Calu3 (cell line): ENCODE measurements at regions not wholly inside any gene's neighbourhood (a gene's known extent, or its start where the extent isn't known, plus 50 kb on each side); places are given as distances from the start of the nearest gene placed in this dataset.

ENCODE experiments used
- BruUV-seq: library from RNA; stranded (reverse); fragments of 400-500 nt; replicated peaks from 2 replicates; lab custom pipeline; 2021; lab: Mats Ljungman, UMichigan
- CTCF ChIA-PET: fragments of 300-600 bp; sonication (Branson Sonifier 250); formaldehyde crosslinking; loops from one replicate; lab custom pipeline; 2022; ENCODE audit warnings: antibody characterized with exemption; lab: Charles Lee
- DNase-seq: peaks from one replicate; pipeline ENCODE4 v3.0.0; 2022
- H3K27ac Mint-ChIP-seq: one replicate; pipeline ENCODE4 v1.8.0; 2022; ENCODE audit warnings: mixed read lengths; ENCODE audit not compliant: unreplicated experiment
- H3K27me3 Mint-ChIP-seq: one replicate; pipeline ENCODE4 v1.8.0; 2022; ENCODE audit warnings: mixed read lengths; ENCODE audit not compliant: unreplicated experiment
- H3K36me3 Mint-ChIP-seq: one replicate; pipeline ENCODE4 v1.8.0; 2022; ENCODE audit warnings: mild to moderate bottlenecking, moderate library complexity, mixed read lengths; ENCODE audit not compliant: insufficient read depth, unreplicated experiment
- H3K4me1 Mint-ChIP-seq: one replicate; pipeline ENCODE4 v1.8.0; 2022; ENCODE audit warnings: mild to moderate bottlenecking, low read depth, mixed read lengths; ENCODE audit not compliant: unreplicated experiment
- H3K4me3 Mint-ChIP-seq: one replicate; pipeline ENCODE4 v1.8.0; 2022; ENCODE audit warnings: mild to moderate bottlenecking, low read depth, moderate library complexity, mixed read lengths; ENCODE audit not compliant: unreplicated experiment
- H3K9me3 Mint-ChIP-seq: one replicate; pipeline ENCODE4 v1.8.0; 2022; ENCODE audit warnings: low read depth, mixed read lengths; ENCODE audit not compliant: unreplicated experiment
- intact Hi-C: fragments of 100-400 bp; cut with micrococcal nuclease; formaldehyde crosslinking; loops from one replicate; pipeline ENCODE4 v1.10.0; 2022; ENCODE audit not compliant: unreplicated experiment
- TF ChIP-seq, protein P1 (sequence below): fragments of 200-600 bp; IDR thresholded peaks from one replicate; pipeline ENCODE4 v1.8.0; 2022; ENCODE audit warnings: antibody characterized with exemption; ENCODE audit not compliant: unreplicated experiment

DNA sequence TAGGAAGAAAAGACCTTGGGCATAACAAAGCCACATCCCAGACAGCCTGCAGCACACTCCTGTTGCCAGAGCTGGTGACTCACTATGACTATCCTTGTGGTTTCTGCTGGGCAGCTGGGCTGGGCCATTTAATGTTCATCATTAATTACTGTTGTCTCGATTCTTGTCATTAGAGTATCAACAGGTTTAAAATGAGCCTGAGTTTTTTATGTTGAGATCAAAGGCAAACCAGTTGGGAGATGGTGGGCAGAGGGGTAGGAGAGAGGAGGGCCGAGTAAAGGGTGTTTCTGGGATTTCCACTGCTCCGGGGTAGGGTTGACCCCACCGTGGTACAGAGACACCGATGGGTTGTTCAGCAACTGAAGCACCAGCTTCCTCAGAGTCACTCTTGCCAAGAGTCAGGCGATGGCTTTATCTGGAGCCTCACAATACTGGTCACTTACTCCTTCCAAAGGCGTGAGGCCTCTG lies 128.7 kb upstream of the LYZL1 start:
- CTCF ChIA-PET, result interaction anchor here (0.7 to 1.0 kb wide), 2 partner anchors 11 to 496 kb away, joined by 3 to 4 read pairs; no protein-coding TSS in a partner anchor
- intact Hi-C loops, result loop anchor here (2.0 kb wide), 1 partner anchor 17 kb away; no protein-coding TSS in a partner anchor
- BruUV-seq, result no TSS peak

DNA sequence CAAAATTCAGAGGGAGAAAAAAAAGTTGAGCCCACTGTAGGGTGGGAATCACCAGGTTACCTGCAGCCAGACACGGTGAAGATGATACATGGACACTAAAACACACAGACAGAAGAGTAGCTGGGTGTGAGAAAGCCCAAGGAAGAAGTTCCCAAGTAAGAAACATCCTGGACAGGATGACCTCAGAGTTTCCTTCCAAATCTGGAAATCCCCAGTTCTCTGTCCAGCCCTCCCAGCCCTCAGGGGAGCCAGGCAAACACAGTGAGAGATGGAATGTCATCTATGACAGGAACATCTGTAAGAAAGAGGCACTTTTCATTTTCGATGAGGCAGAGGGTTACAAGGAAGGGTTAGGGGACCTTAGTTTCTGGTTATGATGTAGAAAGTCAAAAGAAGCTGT lies 125.1 kb upstream of the LYZL1 start:
- BruUV-seq, result no TSS peak
- Mint-ChIP-seq H3K4me1 (peaks cover 32% of the 10 kb centered on the region), H3K27me3 (no peaks in the 10 kb centered on the region), H3K9me3 (peaks cover 15% of the 10 kb centered on the region), H3K36me3 (no peaks in the 10 kb centered on the region), H3K4me3 (no peak overlapping the region), H3K27ac (peak overlapping the region; percentile 45)
- CTCF ChIA-PET, result no interaction called here
- no peak for DNase-seq
- intact Hi-C loops, result no loop called here
- TF ChIP-seq, protein P1, sequence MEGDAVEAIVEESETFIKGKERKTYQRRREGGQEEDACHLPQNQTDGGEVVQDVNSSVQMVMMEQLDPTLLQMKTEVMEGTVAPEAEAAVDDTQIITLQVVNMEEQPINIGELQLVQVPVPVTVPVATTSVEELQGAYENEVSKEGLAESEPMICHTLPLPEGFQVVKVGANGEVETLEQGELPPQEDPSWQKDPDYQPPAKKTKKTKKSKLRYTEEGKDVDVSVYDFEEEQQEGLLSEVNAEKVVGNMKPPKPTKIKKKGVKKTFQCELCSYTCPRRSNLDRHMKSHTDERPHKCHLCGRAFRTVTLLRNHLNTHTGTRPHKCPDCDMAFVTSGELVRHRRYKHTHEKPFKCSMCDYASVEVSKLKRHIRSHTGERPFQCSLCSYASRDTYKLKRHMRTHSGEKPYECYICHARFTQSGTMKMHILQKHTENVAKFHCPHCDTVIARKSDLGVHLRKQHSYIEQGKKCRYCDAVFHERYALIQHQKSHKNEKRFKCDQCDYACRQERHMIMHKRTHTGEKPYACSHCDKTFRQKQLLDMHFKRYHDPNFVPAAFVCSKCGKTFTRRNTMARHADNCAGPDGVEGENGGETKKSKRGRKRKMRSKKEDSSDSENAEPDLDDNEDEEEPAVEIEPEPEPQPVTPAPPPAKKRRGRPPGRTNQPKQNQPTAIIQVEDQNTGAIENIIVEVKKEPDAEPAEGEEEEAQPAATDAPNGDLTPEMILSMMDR, result no peak

More for the DNA sequence above, 128.7 kb upstream of the LYZL1 start:
- DNase-seq, result peak; percentile 69
- Mint-ChIP-seq H3K36me3 (no peaks in the 10 kb centered on the region), H3K4me3 (peak overlapping the region; percentile 61), H3K4me1 (peaks cover 62% of the 10 kb centered on the region), H3K27me3 (no peaks in the 10 kb centered on the region), H3K9me3 (peaks cover 5% of the 10 kb centered on the region), H3K27ac (peak overlapping the region; percentile 97)
- TF ChIP-seq, protein P1, result no peak

DNA sequence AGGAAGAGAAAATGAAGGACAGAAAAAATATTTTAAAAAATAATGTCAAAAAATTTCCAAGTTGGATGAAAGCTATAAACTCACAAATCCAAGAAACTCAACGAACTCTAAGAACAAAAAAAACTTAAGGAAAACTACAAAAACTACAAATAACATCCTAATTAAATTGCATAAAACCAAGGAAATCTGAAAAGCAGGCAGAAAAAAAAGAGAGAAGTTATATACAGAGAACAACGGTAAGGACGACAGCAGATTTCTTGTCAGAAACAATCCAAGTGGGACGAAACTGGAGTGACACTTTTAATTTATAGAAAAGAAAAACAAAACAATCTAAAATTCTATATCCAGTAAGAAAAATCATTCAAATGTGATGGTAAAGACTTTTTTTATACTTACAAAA lies 122.2 kb upstream of the LYZL1 start:
- H3K4me3 Mint-ChIP-seq, result no peak overlapping the region
- peaks cover 13% of the 10 kb centered on the region for H3K4me1 Mint-ChIP-seq
- BruUV-seq, result no TSS peak
- CTCF ChIA-PET, result no interaction called here
- H3K36me3 Mint-ChIP-seq, result no peaks in the 10 kb centered on the region
- H3K9me3 Mint-ChIP-seq, result peaks cover 21% of the 10 kb centered on the region
- no peak for DNase-seq
- TF ChIP-seq, protein P1, result no peak
- H3K27me3 Mint-ChIP-seq, result no peaks in the 10 kb centered on the region
- intact Hi-C loops, result no loop called here
- H3K27ac Mint-ChIP-seq, result no peak overlapping the region

DNA sequence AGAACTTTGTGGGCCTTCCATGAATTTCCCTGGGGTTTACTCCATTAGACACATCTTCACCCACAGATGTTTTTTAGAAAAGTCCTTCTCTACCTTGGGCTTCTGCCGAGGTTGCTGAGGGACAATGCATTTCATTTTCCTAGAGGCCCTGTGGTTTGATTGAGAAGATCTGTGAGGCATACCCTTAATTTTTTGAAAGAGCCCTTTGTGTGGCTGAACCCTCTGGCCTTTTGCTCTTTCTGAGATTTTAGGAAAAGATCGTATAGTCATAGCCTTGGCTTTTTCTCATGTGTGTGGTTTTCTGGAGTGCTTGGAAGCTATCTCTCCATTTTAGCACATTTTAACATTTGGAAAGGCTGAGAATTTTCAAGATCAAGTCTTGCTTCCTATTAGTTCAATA lies 119.8 kb upstream of the LYZL1 start:
- intact Hi-C loops, result no loop called here
- no peak for DNase-seq
- TF ChIP-seq, protein P1, result no peak
- Mint-ChIP-seq H3K27me3 (no peaks in the 10 kb centered on the region), H3K27ac (no peak overlapping the region), H3K36me3 (no peaks in the 10 kb centered on the region), H3K9me3 (peaks cover 23% of the 10 kb centered on the region), H3K4me3 (no peak overlapping the region), H3K4me1 (peaks cover 15% of the 10 kb centered on the region)
- CTCF ChIA-PET, result no interaction called here
- no TSS peak for BruUV-seq
